Keratinocyte (primary cell): ENCODE measurements at regions not wholly inside any gene's neighbourhood (a gene's known extent, or its start where the extent isn't known, plus 50 kb on each side); places are given as distances from the start of the nearest gene placed in this dataset.

Experiments used
- DNase-seq: peaks from one replicate; pipeline ENCODE4 v3.0.0-alpha.2; 2011; ENCODE audit warnings: low read depth, missing footprints, low spot score
- FAIRE-seq: peaks from 2 replicates; lab custom pipeline; 2011; peaks lifted over from hg19 to GRCh38; lab: Jason Lieb, UNC
- H2AFZ ChIP-seq: 2 replicates; pipeline ENCODE4 v1.6.0; 2012; ENCODE audit warnings: low read length, control low read depth, inconsistent platforms; ENCODE audit not compliant: control insufficient read depth
- H3K27ac ChIP-seq: 2 replicates; pipeline ENCODE4 v1.5.1; 2011; ENCODE audit warnings: low read length; ENCODE audit not compliant: control insufficient read depth, insufficient read depth
- H3K27me3 ChIP-seq: 3 replicates; pipeline ENCODE4 v1.6.0; 2011; ENCODE audit warnings: low read length; ENCODE audit not compliant: control insufficient read depth, insufficient read depth; ENCODE audit errors: extremely low read depth
- H3K36me3 ChIP-seq, 2 experiments: 2 replicates in 1 of 2; 3 replicates in 1 of 2; pipeline ENCODE4 v1.5.1; 2011; ENCODE audit warnings: low read length in 2 of 2, mild to moderate bottlenecking in 1 of 2; ENCODE audit not compliant: control insufficient read depth in 2 of 2, insufficient read depth in 2 of 2; ENCODE audit errors: extremely low read depth in 1 of 2
- H3K4me1 ChIP-seq: 3 replicates; pipeline ENCODE4 v1.5.1; 2011; ENCODE audit warnings: low read length; ENCODE audit not compliant: control insufficient read depth, insufficient read depth; ENCODE audit errors: extremely low read depth
- H3K4me2 ChIP-seq: 3 replicates; pipeline ENCODE4 v1.6.0; 2011; ENCODE audit warnings: low read depth, low read length; ENCODE audit not compliant: control insufficient read depth, insufficient read depth; ENCODE audit errors: extremely low read depth
- H3K4me3 ChIP-seq, 3 experiments: fragments of 200-600 bp in 1 of 3; sonication (generic) in 1 of 3; 2 replicates in 2 of 3; 3 replicates in 1 of 3; pipeline ENCODE4 v1.5.1; 2011 to 2016; ENCODE audit warnings: low read length in 3 of 3, mild to moderate bottlenecking in 3 of 3, control low read depth in 2 of 3, inconsistent platforms in 1 of 3, low read depth in 1 of 3, mixed read lengths in 1 of 3, mixed run types in 1 of 3, moderate library complexity in 1 of 3; ENCODE audit not compliant: control insufficient read depth in 2 of 3, insufficient read depth in 2 of 3; ENCODE audit errors: extremely low read depth in 1 of 3
- H3K79me2 ChIP-seq: 2 replicates; pipeline ENCODE4 v1.6.0; 2012; ENCODE audit warnings: low read length; ENCODE audit not compliant: control insufficient read depth, insufficient read depth
- H3K9ac ChIP-seq: 3 replicates; pipeline ENCODE4 v1.6.0; 2011; ENCODE audit warnings: low read length; ENCODE audit not compliant: control insufficient read depth, insufficient read depth; ENCODE audit errors: extremely low read depth
- H3K9me1 ChIP-seq: 3 replicates; pipeline ENCODE4 v1.6.0; 2011; ENCODE audit warnings: low read length; ENCODE audit not compliant: control insufficient read depth, insufficient read depth; ENCODE audit errors: extremely low read depth
- H3K9me3 ChIP-seq: 2 replicates; pipeline ENCODE4 v1.5.1; 2012; ENCODE audit warnings: low read depth, low read length; ENCODE audit not compliant: control insufficient read depth
- H4K20me1 ChIP-seq: 3 replicates; pipeline ENCODE4 v1.6.0; 2011; ENCODE audit warnings: low read length; ENCODE audit not compliant: control insufficient read depth, insufficient read depth; ENCODE audit errors: extremely low read depth
- EZH2 ChIP-seq: IDR thresholded peaks from one replicate; pipeline ENCODE4 v1.6.1; 2012; ENCODE audit warnings: inconsistent platforms, mild to moderate bottlenecking, low read length, moderate library complexity
- dilution Hi-C: fragments of 300-500 bp; cut with MboI; formaldehyde crosslinking; loops from one replicate; pipeline ENCODE4 v1.7.0; 2020; ENCODE audit warnings: low sequenced_read_pairs; ENCODE audit not compliant: extremely low pct_ligation_motif_present
- TF ChIP-seq, protein P1 (sequence below), 3 experiments: IDR thresholded peaks in 1 of 3; conservative IDR thresholded peaks in 1 of 3; optimal IDR thresholded peaks in 1 of 3; 2 replicates in 2 of 3; 3 replicates in 1 of 3; pipeline versions ENCODE3 to v1.5.1; 2011; ENCODE audit warnings: low read length in 3 of 3, mild to moderate bottlenecking in 3 of 3, moderate library complexity in 2 of 3, control low read depth in 1 of 3, inconsistent platforms in 1 of 3; ENCODE audit not compliant: insufficient read depth in 2 of 3; ENCODE audit errors: extremely low read depth in 1 of 3

GRCh38 chr13:30047154-30047874, 196.9 kb upstream of the UBL3 start:
- H3K4me2 ChIP-seq = no peak overlapping the region
- H3K9me1 ChIP-seq = no peaks in the 10 kb centered on the region
- H3K79me2 ChIP-seq = no peaks in the 10 kb centered on the region
- no peak overlapping the region for H3K27ac ChIP-seq
- no peaks in the 10 kb centered on the region for H3K9me3 ChIP-seq
- H3K36me3 ChIP-seq = no peaks in the 10 kb centered on the region
- dilution Hi-C loops = no loop called here
- DNase-seq (no peak), FAIRE-seq (no peak)
- no peak for TF ChIP-seq EZH2
- TF ChIP-seq, protein P1, sequence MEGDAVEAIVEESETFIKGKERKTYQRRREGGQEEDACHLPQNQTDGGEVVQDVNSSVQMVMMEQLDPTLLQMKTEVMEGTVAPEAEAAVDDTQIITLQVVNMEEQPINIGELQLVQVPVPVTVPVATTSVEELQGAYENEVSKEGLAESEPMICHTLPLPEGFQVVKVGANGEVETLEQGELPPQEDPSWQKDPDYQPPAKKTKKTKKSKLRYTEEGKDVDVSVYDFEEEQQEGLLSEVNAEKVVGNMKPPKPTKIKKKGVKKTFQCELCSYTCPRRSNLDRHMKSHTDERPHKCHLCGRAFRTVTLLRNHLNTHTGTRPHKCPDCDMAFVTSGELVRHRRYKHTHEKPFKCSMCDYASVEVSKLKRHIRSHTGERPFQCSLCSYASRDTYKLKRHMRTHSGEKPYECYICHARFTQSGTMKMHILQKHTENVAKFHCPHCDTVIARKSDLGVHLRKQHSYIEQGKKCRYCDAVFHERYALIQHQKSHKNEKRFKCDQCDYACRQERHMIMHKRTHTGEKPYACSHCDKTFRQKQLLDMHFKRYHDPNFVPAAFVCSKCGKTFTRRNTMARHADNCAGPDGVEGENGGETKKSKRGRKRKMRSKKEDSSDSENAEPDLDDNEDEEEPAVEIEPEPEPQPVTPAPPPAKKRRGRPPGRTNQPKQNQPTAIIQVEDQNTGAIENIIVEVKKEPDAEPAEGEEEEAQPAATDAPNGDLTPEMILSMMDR (optimal IDR thresholded peaks at IDR 0.05 in 1 of 3, IDR thresholded peaks at IDR 0.05 in 1 of 3, conservative IDR thresholded peaks at IDR 0.05 in 1 of 3; ENCODE audit: extremely low read depth in 1 of 3, insufficient read depth in 2 of 3, low read length in 3 of 3) = no peak
- H3K27me3 ChIP-seq = no peaks in the 10 kb centered on the region
- no peak overlapping the region for H3K9ac ChIP-seq
- no peak overlapping the region for H2AFZ ChIP-seq
- no peak overlapping the region for H3K4me3 ChIP-seq
- peaks cover 9% of the 10 kb centered on the region for H3K4me1 ChIP-seq
- H4K20me1 ChIP-seq = no peaks in the 10 kb centered on the region

GRCh38 chr13:30045916-30046704, 195.7 kb upstream of the UBL3 start:
- no peaks in the 10 kb centered on the region for H3K9me1 ChIP-seq
- DNase-seq (no peak), FAIRE-seq (peak; percentile 89)
- no peak overlapping the region for H3K4me2 ChIP-seq
- H3K79me2 ChIP-seq = no peaks in the 10 kb centered on the region
- no peaks in the 10 kb centered on the region for H3K9me3 ChIP-seq
- no peaks in the 10 kb centered on the region for H4K20me1 ChIP-seq
- no peaks in the 10 kb centered on the region for H3K27me3 ChIP-seq
- TF ChIP-seq, protein P1 (optimal IDR thresholded peaks at IDR 0.05 in 1 of 3, IDR thresholded peaks at IDR 0.05 in 1 of 3, conservative IDR thresholded peaks at IDR 0.05 in 1 of 3; ENCODE audit: extremely low read depth in 1 of 3, insufficient read depth in 2 of 3, low read length in 3 of 3) = no peak
- dilution Hi-C loops = no loop called here
- peaks cover 9% of the 10 kb centered on the region for H3K4me1 ChIP-seq
- no peaks in the 10 kb centered on the region for H3K36me3 ChIP-seq
- no peak overlapping the region for H3K9ac ChIP-seq
- no peak overlapping the region for H2AFZ ChIP-seq
- no peak overlapping the region for H3K4me3 ChIP-seq
- no peak overlapping the region for H3K27ac ChIP-seq
